Colonic mucosa (tissue), 4 donors: ENCODE measurements at regions not wholly inside any gene's neighbourhood (a gene's known extent, or its start where the extent isn't known, plus 50 kb on each side); places are given as distances from the start of the nearest gene placed in this dataset.

Experiments
- DNase-seq: peaks from one replicate; pipeline ENCODE4 v3.0.0-alpha.2; 2020
- H3K27ac ChIP-seq: fragments of 200-600 bp; one replicate; pipeline ENCODE4 v1.8.0; 2021
- H3K27me3 ChIP-seq: fragments of 200-600 bp; one replicate; pipeline ENCODE4 v1.8.0; 2021
- H3K36me3 ChIP-seq: fragments of 200-600 bp; one replicate; pipeline ENCODE4 v1.8.0; 2021
- H3K4me1 ChIP-seq: fragments of 200-600 bp; one replicate; pipeline ENCODE4 v1.8.0; 2021; ENCODE audit warnings: mild to moderate bottlenecking
- H3K4me3 ChIP-seq: fragments of 200-600 bp; one replicate; pipeline ENCODE4 v1.8.0; 2021
- H3K9ac ChIP-seq, 2 donors: one replicate each; pipeline ENCODE4 v1.7.0; 2013; ENCODE audit warnings: control low read depth in 2 of 2, low read depth in 2 of 2, low read length in 2 of 2
- H3K9me3 ChIP-seq: fragments of 200-600 bp; one replicate; pipeline ENCODE4 v1.8.0; 2021
- intact Hi-C: fragments of 100-400 bp; cut with DNase I; formaldehyde crosslinking; loops from one replicate; pipeline ENCODE4 v1.14.1; 2022
- TF ChIP-seq, protein P1 (sequence below): fragments of 200-600 bp; IDR thresholded peaks from one replicate; pipeline ENCODE4 v1.8.0; 2022; ENCODE audit warnings: antibody characterized with exemption, mild to moderate bottlenecking
- donor health status: healthy.
- donor health status: DM: no; HTN: no; CAD: no.
- donor health status: DM: no; HTN: no; CAD: no.

DNA sequence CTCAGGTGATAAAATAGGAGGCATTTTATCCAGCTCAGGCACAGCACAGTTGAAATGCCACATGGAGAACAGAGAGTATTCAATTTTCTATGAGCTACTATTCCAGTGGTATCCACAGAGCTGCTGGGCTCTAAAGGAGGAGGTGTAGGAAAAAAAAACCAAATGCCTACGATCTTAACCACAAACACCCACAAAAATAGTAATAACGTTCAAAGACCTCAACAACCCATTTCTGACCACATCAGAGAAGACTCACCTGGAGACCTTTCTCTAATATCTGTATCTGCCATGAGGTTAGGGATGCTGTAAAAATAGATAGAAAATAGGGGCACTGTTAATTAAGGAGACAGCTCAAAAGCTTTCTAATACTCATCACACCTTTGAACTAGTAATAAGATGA lies 294.6 kb upstream of the PARD3B start:
- intact Hi-C loops: no loop called here
- TF ChIP-seq, protein P1, sequence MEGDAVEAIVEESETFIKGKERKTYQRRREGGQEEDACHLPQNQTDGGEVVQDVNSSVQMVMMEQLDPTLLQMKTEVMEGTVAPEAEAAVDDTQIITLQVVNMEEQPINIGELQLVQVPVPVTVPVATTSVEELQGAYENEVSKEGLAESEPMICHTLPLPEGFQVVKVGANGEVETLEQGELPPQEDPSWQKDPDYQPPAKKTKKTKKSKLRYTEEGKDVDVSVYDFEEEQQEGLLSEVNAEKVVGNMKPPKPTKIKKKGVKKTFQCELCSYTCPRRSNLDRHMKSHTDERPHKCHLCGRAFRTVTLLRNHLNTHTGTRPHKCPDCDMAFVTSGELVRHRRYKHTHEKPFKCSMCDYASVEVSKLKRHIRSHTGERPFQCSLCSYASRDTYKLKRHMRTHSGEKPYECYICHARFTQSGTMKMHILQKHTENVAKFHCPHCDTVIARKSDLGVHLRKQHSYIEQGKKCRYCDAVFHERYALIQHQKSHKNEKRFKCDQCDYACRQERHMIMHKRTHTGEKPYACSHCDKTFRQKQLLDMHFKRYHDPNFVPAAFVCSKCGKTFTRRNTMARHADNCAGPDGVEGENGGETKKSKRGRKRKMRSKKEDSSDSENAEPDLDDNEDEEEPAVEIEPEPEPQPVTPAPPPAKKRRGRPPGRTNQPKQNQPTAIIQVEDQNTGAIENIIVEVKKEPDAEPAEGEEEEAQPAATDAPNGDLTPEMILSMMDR: no peak
- Histone ChIP-seq H3K27me3 (no peaks in the 10 kb centered on the region), H3K27ac (no peak overlapping the region), H3K36me3 (no peaks in the 10 kb centered on the region), H3K9ac (no peak overlapping the region), H3K9me3 (no peaks in the 10 kb centered on the region), H3K4me1 (no peaks in the 10 kb centered on the region), H3K4me3 (no peak overlapping the region)
- DNase-seq: no peak

DNA sequence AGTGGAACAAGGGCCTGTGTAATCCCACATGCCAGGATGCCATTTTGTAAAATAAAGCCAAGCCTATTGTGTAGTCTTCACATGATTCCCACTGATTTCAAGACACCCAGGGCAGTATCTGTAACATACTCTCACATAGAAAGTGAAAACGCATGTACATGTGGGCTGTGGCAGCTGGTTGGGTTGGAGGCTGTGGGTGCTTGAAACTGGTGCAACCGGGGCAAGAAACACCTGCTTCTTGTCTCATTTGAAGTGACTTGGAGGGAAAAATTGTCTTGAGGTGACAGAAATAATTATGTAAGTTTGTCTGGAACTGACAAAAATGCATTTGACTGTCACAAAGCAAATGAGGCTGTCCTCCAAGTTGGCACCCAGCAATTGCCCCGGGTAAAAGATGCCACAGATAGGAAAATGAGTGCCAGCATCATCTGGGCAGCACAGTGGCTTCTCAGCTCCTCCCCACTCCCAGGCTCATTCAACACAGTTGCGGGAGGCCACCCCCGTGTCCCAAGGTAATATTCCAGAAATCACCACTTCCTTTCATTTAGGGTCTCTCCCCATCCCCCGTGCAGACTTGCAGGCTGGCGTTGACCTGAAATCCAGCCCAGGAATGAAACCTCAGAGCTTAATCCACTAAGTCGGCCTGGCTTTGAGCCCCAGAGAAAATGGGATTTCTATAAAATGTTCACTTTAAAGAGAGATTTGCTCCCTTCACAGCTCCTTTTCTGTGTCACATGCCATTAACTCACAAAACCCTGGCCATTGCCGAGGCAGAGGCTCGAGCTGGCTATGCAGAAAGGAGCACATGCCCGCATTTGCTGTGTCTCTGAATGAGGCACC lies 293.9 kb upstream of the PARD3B start:
- Histone ChIP-seq H3K36me3 (no peaks in the 10 kb centered on the region), H3K9me3 (no peaks in the 10 kb centered on the region), H3K4me1 (no peaks in the 10 kb centered on the region), H3K27ac (no peak overlapping the region), H3K4me3 (no peak overlapping the region), H3K9ac (no peak overlapping the region), H3K27me3 (no peaks in the 10 kb centered on the region)
- intact Hi-C loops: no loop called here
- TF ChIP-seq, protein P1: no peak
- no peak for DNase-seq

DNA sequence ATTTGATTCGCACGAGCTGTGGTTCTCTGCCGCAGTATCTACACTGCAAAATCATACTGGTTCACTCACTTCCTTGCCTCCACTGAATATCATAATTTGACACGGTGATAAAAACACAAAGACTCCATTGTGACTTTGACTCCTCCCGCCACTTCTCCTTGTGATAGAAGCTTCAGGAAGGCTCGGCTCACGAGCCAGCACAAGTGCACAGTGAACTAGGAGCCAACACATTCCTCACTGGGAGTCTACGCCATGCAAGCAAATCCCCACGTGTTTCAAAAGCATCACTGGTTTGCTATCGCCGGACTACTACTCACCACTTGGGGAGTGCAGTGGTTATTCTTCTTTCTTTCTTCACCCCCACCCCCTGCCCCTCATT lies 293.3 kb upstream of the PARD3B start:
- Histone ChIP-seq H3K4me1 (no peaks in the 10 kb centered on the region), H3K27ac (no peak overlapping the region), H3K27me3 (no peaks in the 10 kb centered on the region), H3K4me3 (no peak overlapping the region), H3K36me3 (no peaks in the 10 kb centered on the region), H3K9ac (no peak overlapping the region), H3K9me3 (no peaks in the 10 kb centered on the region)
- TF ChIP-seq, protein P1: no peak
- no peak for DNase-seq
- intact Hi-C loops: no loop called here

DNA sequence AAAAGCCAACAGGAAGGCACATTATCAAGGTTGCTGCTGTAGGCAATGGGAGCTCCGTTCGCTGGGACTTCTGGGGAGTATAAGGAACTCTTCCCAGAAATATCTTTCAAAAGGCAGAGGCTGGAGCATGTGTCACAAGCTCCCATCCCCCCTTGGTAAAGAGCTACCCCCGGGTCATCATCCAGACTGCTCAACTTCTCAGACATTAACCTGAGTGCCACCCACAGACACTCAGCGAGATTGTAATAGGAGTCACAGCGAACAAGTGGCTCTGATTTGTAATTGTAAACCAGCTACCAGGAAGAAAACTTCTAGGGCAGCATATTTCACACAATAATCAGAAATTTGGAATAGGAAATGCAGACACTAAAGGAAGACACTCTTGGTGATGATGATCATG lies 290.2 kb upstream of the PARD3B start:
- Histone ChIP-seq H3K9me3 (no peaks in the 10 kb centered on the region), H3K27me3 (no peaks in the 10 kb centered on the region), H3K4me3 (no peak overlapping the region), H3K27ac (no peak overlapping the region), H3K9ac (no peak overlapping the region), H3K36me3 (no peaks in the 10 kb centered on the region), H3K4me1 (no peaks in the 10 kb centered on the region)
- intact Hi-C loops: loop anchor here (5.0 kb wide), 1 partner anchor 437 kb away; no protein-coding TSS in a partner anchor
- TF ChIP-seq, protein P1: no peak
- no peak for DNase-seq

DNA sequence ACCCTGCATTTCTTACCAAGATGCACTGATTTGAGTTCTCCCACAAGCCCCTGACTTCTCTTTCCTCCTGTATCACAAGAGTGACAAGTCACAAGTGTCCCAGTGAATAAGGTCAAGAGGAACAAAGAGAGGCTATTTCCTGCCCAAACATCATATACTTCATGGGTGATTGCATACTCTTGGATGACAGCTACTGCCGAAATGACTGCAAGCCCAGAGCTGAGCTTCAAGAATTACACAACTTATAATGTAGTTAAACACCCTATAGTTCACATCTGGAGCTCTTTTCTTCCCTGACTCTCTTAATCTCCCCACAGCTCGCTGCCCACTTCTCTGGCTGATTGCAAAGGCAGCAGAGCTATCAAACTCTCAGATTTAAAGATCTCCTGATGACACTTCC lies 289.7 kb upstream of the PARD3B start:
- Histone ChIP-seq H3K4me1 (no peaks in the 10 kb centered on the region), H3K27me3 (no peaks in the 10 kb centered on the region), H3K4me3 (no peak overlapping the region), H3K27ac (no peak overlapping the region), H3K9me3 (no peaks in the 10 kb centered on the region), H3K9ac (no peak overlapping the region), H3K36me3 (no peaks in the 10 kb centered on the region)
- TF ChIP-seq, protein P1: no peak
- no peak for DNase-seq
- intact Hi-C loops: loop anchor here (5.0 kb wide), 1 partner anchor 437 kb away; no protein-coding TSS in a partner anchor
